SU-DHL-6 (cell line): ENCODE measurements at regions not wholly inside any gene's neighbourhood (a gene's known extent, or its start where the extent isn't known, plus 50 kb on each side); places are given as distances from the start of the nearest gene placed in this dataset.

ENCODE experiments used
- H2AFZ ChIP-seq: fragments of 200-600 bp; sonication (generic); 2 replicates; pipeline ENCODE4 v1.6.1; 2014; ENCODE audit warnings: low read depth, mild to moderate bottlenecking, moderate library complexity, mixed read lengths, antibody characterized with exemption, low read length; ENCODE audit not compliant: severe bottlenecking
- H3F3A ChIP-seq: fragments of 200-600 bp; shearing (Covaris generic); 2 replicates; pipeline ENCODE4 v1.6.0; 2016; ENCODE audit warnings: antibody characterized with exemption, mild to moderate bottlenecking; ENCODE audit not compliant: insufficient read depth
- H3K27ac ChIP-seq: fragments of 200-600 bp; sonication (generic); 2 replicates; pipeline ENCODE4 v1.5.1; 2016; ENCODE audit warnings: low read depth, mild to moderate bottlenecking, low read length, moderate library complexity, mixed read lengths
- H3K27me3 ChIP-seq: fragments of 200-600 bp; sonication (generic), shearing (Covaris generic); 2 replicates; pipeline ENCODE4 v1.6.0; 2014; ENCODE audit warnings: mild to moderate bottlenecking, low read length
- H3K36me3 ChIP-seq: fragments of 200-600 bp; sonication (generic); 2 replicates; pipeline ENCODE4 v1.6.1; 2014; ENCODE audit warnings: mild to moderate bottlenecking, low read length, mixed read lengths
- H3K4me2 ChIP-seq: fragments of 300-600, 200-600 bp; shearing (Covaris generic), sonication (generic); 2 replicates; pipeline ENCODE4 v1.6.0; 2014; ENCODE audit warnings: low read length, low read depth, mild to moderate bottlenecking; ENCODE audit not compliant: poor library complexity, severe bottlenecking
- H3K4me3 ChIP-seq: fragments of 200-600 bp; sonication (generic); 2 replicates; pipeline ENCODE4 v1.5.1; 2014; ENCODE audit warnings: antibody characterized with exemption, low read length, mild to moderate bottlenecking, mixed read lengths; ENCODE audit not compliant: insufficient read depth, poor library complexity, severe bottlenecking
- H3K79me2 ChIP-seq: fragments of 200-600 bp; sonication (generic); 2 replicates; pipeline ENCODE4 v1.6.1; 2014; ENCODE audit warnings: mild to moderate bottlenecking, low read length, moderate library complexity; ENCODE audit not compliant: insufficient read depth
- H3K9ac ChIP-seq: fragments of 200-600 bp; sonication (generic); 2 replicates; pipeline ENCODE4 v1.7.0; 2014; ENCODE audit warnings: mild to moderate bottlenecking, low read length
- H3K9me2 ChIP-seq: fragments of 200-600 bp; sonication (generic); replicated peaks from 2 replicates; pipeline ENCODE4 v1.6.1; 2014; ENCODE audit warnings: low read length; ENCODE audit not compliant: insufficient read depth
- H3K9me3 ChIP-seq: fragments of 200-600 bp; sonication (generic); 2 replicates; pipeline ENCODE4 v1.6.1; 2014; ENCODE audit warnings: low read length, mixed read lengths; ENCODE audit not compliant: insufficient read depth
- H4K20me1 ChIP-seq: fragments of 200-600 bp; sonication (generic); 2 replicates; pipeline ENCODE4 v1.6.1; 2014; ENCODE audit warnings: low read depth, mild to moderate bottlenecking, antibody characterized with exemption, low read length, moderate library complexity, mixed read lengths
- EZH2phosphoT487 ChIP-seq: fragments of 200-600 bp; sonication (generic), shearing (Covaris generic); conservative IDR thresholded peaks from 2 replicates; pipeline ENCODE4 v1.6.1; 2018; ENCODE audit warnings: mild to moderate bottlenecking, antibody characterized with exemption, low read length, moderate library complexity, mixed read lengths
- TF ChIP-seq, protein P1 (sequence below): fragments of 200-600 bp; sonication (generic); IDR thresholded peaks from one replicate; pipeline ENCODE4 v1.5.1; 2017; ENCODE audit warnings: antibody characterized with exemption, mild to moderate bottlenecking, low read length, moderate library complexity; ENCODE audit not compliant: insufficient read depth, poor library complexity, severe bottlenecking

- no peak overlapping the region for H2AFZ ChIP-seq
- H3K36me3 ChIP-seq: no peaks in the 10 kb centered on the region
- TF ChIP-seq, protein P1, sequence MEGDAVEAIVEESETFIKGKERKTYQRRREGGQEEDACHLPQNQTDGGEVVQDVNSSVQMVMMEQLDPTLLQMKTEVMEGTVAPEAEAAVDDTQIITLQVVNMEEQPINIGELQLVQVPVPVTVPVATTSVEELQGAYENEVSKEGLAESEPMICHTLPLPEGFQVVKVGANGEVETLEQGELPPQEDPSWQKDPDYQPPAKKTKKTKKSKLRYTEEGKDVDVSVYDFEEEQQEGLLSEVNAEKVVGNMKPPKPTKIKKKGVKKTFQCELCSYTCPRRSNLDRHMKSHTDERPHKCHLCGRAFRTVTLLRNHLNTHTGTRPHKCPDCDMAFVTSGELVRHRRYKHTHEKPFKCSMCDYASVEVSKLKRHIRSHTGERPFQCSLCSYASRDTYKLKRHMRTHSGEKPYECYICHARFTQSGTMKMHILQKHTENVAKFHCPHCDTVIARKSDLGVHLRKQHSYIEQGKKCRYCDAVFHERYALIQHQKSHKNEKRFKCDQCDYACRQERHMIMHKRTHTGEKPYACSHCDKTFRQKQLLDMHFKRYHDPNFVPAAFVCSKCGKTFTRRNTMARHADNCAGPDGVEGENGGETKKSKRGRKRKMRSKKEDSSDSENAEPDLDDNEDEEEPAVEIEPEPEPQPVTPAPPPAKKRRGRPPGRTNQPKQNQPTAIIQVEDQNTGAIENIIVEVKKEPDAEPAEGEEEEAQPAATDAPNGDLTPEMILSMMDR: no peak
- no peak for TF ChIP-seq EZH2phosphoT487
- no peak overlapping the region for H3K27ac ChIP-seq
- no peaks in the 10 kb centered on the region for H3K9me2 ChIP-seq
- H3K9ac ChIP-seq: no peak overlapping the region
- no peaks in the 10 kb centered on the region for H3K27me3 ChIP-seq
- H3K79me2 ChIP-seq: no peaks in the 10 kb centered on the region
- H3K9me3 ChIP-seq: no peaks in the 10 kb centered on the region
- no peak overlapping the region for H3K4me3 ChIP-seq
- no peaks in the 10 kb centered on the region for H3F3A ChIP-seq
- no peak overlapping the region for H3K4me2 ChIP-seq
- no peaks in the 10 kb centered on the region for H4K20me1 ChIP-seq
These were observed 736.0 kb downstream of the CD109 start for GRCh38 chr6:74431873-74432580.

DNA sequence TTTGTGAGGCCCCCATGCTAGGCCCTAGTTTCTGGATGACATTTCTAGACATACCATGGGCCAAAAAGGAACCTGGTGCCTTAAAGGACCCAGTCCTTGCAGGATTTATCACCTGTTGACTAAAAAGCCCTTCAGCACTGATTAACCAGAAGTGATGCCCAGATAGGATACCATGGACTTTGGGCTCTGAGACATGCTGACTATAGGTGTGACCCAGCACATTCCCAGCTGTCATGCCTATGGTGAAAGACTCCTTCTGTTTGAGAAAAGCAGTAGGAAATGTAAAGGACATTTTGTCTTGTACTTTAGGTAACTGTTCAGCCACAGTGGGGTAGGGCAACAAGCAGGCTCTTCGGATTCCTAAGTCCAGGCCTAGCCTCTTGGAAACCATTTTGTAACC lies 724.2 kb downstream of the CD109 start:
- H3F3A ChIP-seq: no peaks in the 10 kb centered on the region
- no peak overlapping the region for H3K9ac ChIP-seq
- no peak overlapping the region for H3K27ac ChIP-seq
- no peaks in the 10 kb centered on the region for H3K36me3 ChIP-seq
- H3K4me3 ChIP-seq: no peak overlapping the region
- H2AFZ ChIP-seq: no peak overlapping the region
- no peaks in the 10 kb centered on the region for H3K9me2 ChIP-seq
- no peaks in the 10 kb centered on the region for H4K20me1 ChIP-seq
- no peaks in the 10 kb centered on the region for H3K79me2 ChIP-seq
- H3K4me2 ChIP-seq: no peak overlapping the region
- H3K9me3 ChIP-seq: no peaks in the 10 kb centered on the region
- no peak for TF ChIP-seq EZH2phosphoT487
- TF ChIP-seq, protein P1: no peak
- no peaks in the 10 kb centered on the region for H3K27me3 ChIP-seq

GRCh38 chr6:74415056-74415455 lies 719.1 kb downstream of the CD109 start:
- Histone ChIP-seq H3K9ac (no peak overlapping the region), H3K79me2 (no peaks in the 10 kb centered on the region), H2AFZ (no peak overlapping the region), H3K36me3 (no peaks in the 10 kb centered on the region), H3K4me3 (no peak overlapping the region), H3K9me2 (no peaks in the 10 kb centered on the region), H3F3A (no peaks in the 10 kb centered on the region), H3K4me2 (no peak overlapping the region), H3K9me3 (no peaks in the 10 kb centered on the region), H4K20me1 (no peaks in the 10 kb centered on the region), H3K27ac (no peak overlapping the region), H3K27me3 (no peaks in the 10 kb centered on the region)
- TF ChIP-seq EZH2phosphoT487: no peak
- TF ChIP-seq, protein P1: no peak
